ENCODE measurements at regions not wholly inside any gene's neighbourhood (a gene's known extent, or its start where the extent isn't known, plus 50 kb on each side); places are given as distances from the start of the nearest gene placed in this dataset.

GRCh38 chr7:91515961-91516360 lies 251.7 kb downstream of the FZD1 start:
- H3K4me1 Mint-ChIP-seq (ENCODE audit: low read depth, unreplicated experiment), result no peaks in the 10 kb centered on the region
- no peak overlapping the region for H3K4me3 Mint-ChIP-seq (ENCODE audit: low read depth, unreplicated experiment)
- H3K27me3 Mint-ChIP-seq (ENCODE audit: unreplicated experiment), result no peaks in the 10 kb centered on the region
- no TSS peak for BruUV-seq (replicated peaks)
- DNase-seq, result no peak
- no peaks in the 10 kb centered on the region for H3K9me3 Mint-ChIP-seq (ENCODE audit: low read depth, unreplicated experiment)
- CTCF ChIA-PET, result no interaction called here
- TF ChIP-seq CTCF (IDR thresholded peaks at IDR 0.05; ENCODE audit: unreplicated experiment), result no peak
- H3K27ac Mint-ChIP-seq (ENCODE audit: unreplicated experiment), result no peak overlapping the region
- H3K36me3 Mint-ChIP-seq (ENCODE audit: insufficient read depth, unreplicated experiment), result no peaks in the 10 kb centered on the region
- intact Hi-C loops (cut with micrococcal nuclease; ENCODE audit: unreplicated experiment), result no loop called here

DNA sequence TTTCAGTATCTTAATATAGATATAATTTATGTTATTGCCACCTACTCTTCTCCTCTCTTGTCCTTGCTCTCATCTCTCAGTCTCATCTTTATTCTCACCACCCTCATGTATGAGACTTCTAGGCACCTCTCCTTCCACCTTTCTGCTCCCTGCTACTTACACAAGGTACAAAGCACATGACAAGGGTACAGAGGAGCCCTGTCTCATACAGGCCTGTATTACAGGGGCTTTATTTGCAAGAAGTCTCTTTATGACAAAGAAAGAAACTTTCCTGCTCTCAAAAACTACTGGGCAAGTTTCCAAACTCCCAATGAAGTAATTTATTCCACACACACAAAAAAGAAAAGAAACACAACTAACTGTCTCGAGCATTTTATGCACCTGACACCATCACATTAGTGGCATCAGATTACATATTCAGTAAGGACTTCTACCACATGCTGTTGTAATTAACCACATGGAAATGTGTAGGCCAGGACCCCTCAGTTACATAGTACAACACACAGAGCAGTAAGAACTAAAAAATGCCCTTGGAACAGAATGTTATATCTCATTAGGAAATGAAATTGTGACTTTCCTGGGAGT lies 253.1 kb downstream of the FZD1 start:
- H3K4me3 Mint-ChIP-seq (ENCODE audit: low read depth, unreplicated experiment), result no peak overlapping the region
- no peak for TF ChIP-seq CTCF (IDR thresholded peaks at IDR 0.05; ENCODE audit: unreplicated experiment)
- CTCF ChIA-PET, result no interaction called here
- H3K27me3 Mint-ChIP-seq (ENCODE audit: unreplicated experiment), result no peaks in the 10 kb centered on the region
- no peak overlapping the region for H3K27ac Mint-ChIP-seq (ENCODE audit: unreplicated experiment)
- no peaks in the 10 kb centered on the region for H3K9me3 Mint-ChIP-seq (ENCODE audit: low read depth, unreplicated experiment)
- no TSS peak for BruUV-seq (replicated peaks)
- H3K4me1 Mint-ChIP-seq (ENCODE audit: low read depth, unreplicated experiment), result no peaks in the 10 kb centered on the region
- intact Hi-C loops (cut with micrococcal nuclease; ENCODE audit: unreplicated experiment), result no loop called here
- no peaks in the 10 kb centered on the region for H3K36me3 Mint-ChIP-seq (ENCODE audit: insufficient read depth, unreplicated experiment)
- no peak for DNase-seq

GRCh38 chr7:91518058-91518457 lies 253.8 kb downstream of the FZD1 start:
- H3K27ac Mint-ChIP-seq (ENCODE audit: unreplicated experiment), result no peak overlapping the region
- BruUV-seq (replicated peaks), result no TSS peak
- no peaks in the 10 kb centered on the region for H3K9me3 Mint-ChIP-seq (ENCODE audit: low read depth, unreplicated experiment)
- CTCF ChIA-PET, result no interaction called here
- no peak for TF ChIP-seq CTCF (IDR thresholded peaks at IDR 0.05; ENCODE audit: unreplicated experiment)
- intact Hi-C loops (cut with micrococcal nuclease; ENCODE audit: unreplicated experiment), result no loop called here
- H3K36me3 Mint-ChIP-seq (ENCODE audit: insufficient read depth, unreplicated experiment), result no peaks in the 10 kb centered on the region
- no peak for DNase-seq
- no peak overlapping the region for H3K4me3 Mint-ChIP-seq (ENCODE audit: low read depth, unreplicated experiment)
- H3K4me1 Mint-ChIP-seq (ENCODE audit: low read depth, unreplicated experiment), result no peaks in the 10 kb centered on the region
- no peaks in the 10 kb centered on the region for H3K27me3 Mint-ChIP-seq (ENCODE audit: unreplicated experiment)

DNA sequence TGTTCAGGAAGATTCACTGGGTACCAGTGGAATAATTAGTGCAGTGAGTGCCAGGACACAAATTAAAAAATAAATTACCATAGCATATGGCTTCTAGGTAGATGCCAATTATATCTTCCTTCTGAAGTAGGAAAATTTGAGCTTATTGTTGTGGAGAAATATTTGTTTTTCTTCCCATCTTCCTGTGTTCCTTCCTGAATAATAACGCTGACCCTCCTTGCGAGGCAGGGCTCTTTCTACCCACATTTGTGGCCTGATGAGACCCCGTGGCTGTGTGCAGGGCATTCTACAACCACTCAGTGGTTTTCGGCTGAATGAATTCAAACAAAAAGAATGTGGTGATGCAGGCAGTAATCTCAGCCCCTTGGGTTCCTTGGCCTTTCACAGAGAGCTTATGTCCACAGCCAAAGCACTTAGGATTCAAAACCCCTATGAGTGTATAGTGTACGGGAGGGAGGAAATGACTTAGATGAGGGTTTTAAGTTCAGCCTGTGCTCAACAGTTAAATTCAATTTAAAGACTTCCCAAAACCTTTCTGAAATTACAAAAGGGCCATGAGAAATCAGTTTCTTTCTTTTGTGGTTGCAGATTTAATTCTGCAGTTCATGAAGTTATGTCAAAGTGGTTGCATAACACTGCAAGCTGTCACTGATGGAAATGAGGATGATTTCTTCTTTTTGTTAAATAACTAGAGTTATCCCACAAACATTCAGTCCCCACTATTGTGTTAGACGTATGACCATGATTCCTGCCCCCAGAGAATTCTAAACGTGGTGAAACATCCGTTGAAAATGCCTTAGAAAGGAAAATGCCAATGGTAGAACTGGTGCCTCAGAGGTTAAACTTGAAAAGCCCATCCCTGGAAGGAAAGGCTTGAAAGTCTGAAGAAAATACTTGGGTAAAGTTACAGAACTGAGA lies 255.3 kb downstream of the FZD1 start:
- TF ChIP-seq CTCF (IDR thresholded peaks at IDR 0.05; ENCODE audit: unreplicated experiment), result no peak
- no peak for DNase-seq
- no peaks in the 10 kb centered on the region for H3K9me3 Mint-ChIP-seq (ENCODE audit: low read depth, unreplicated experiment)
- no peak overlapping the region for H3K27ac Mint-ChIP-seq (ENCODE audit: unreplicated experiment)
- H3K36me3 Mint-ChIP-seq (ENCODE audit: insufficient read depth, unreplicated experiment), result no peaks in the 10 kb centered on the region
- H3K27me3 Mint-ChIP-seq (ENCODE audit: unreplicated experiment), result no peaks in the 10 kb centered on the region
- no TSS peak for BruUV-seq (replicated peaks)
- intact Hi-C loops (cut with micrococcal nuclease; ENCODE audit: unreplicated experiment), result no loop called here
- no peaks in the 10 kb centered on the region for H3K4me1 Mint-ChIP-seq (ENCODE audit: low read depth, unreplicated experiment)
- CTCF ChIA-PET, result no interaction called here
- H3K4me3 Mint-ChIP-seq (ENCODE audit: low read depth, unreplicated experiment), result no peak overlapping the region
